Activated CD4-positive, CD25-positive, alpha-beta regulatory T cell (primary cell): ENCODE measurements at regions not wholly inside any gene's neighbourhood (a gene's known extent, or its start where the extent isn't known, plus 50 kb on each side); places are given as distances from the start of the nearest gene placed in this dataset.

Experiments
- DNase-seq, 4 experiments: peaks; one replicate each; lab custom pipeline; 2025; lab: John Stamatoyannopoulos, UW

- no peak for DNase-seq
Observed at GRCh38 chr10:8894148-8894547, 839.7 kb downstream of the GATA3 start.

GRCh38 chr10:8897769-8898168 is 843.3 kb downstream of the GATA3 start:
- no peak for DNase-seq

DNA sequence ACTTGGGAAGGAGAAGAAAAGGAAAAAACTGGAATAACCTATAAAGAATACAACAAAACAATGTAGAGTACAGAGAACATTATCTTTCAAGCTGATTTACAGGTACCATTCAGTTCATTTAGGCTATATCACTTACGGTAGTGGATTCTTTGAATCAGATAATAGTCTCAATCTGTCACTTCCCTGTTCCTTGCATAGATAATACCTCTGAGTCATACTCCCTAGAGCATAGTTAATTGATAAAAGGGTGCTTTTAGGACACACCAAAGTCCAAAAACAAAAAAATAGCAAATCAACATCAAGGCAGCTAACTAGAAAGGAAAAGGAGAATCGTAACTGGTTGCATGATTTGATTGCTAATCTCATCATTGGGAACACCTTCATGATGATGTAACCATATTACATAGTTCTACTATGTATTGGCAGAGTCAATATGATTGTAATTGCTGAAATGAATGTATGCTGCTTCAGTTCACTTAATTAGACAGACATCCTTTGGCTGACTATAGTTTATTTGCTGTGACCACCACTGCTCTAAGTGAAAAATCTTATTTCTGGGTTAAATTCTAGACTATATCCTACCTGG is 844.4 kb downstream of the GATA3 start:
- DNase-seq: no peak

DNA sequence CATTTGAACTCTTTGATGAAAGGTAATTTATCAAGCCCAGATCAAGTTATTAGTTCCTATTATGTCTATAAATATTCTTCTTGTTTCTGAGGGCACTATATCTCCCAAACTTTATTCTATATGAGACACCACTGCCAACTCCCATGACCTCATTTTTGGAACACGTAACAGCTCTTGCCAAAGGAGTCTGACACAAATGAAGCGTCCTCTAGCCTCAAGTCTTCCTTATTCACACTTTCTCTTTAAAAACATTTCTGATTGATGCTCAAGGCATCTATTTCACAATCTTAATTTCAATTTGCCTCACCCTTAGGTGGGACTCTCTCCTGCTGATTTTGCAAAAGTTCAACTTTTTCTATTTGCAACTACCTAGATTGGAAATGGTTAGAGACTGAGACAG is 848.4 kb downstream of the GATA3 start:
- DNase-seq: no peak

GRCh38 chr10:8908013-8908412 is 853.5 kb downstream of the GATA3 start:
- DNase-seq: no peak

DNA sequence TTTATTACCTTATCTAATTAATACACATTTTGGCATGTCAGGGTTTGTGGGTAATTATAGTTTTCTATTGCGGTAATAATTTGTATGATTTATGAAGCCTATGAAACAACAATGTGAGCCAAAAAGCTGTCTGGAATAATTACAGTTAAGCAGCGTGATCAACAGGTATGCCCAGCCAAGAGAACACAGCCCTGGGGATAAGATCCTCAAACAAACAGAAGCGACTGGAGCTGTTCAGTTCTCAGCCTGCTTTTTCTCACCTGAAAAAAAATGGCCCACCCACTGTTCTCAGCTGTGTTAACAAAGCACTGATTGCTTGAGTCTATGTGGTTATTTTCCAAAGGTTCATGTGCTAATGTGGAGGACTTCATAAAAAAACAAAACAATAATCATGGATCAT is 855.8 kb downstream of the GATA3 start:
- DNase-seq: no peak

DNA sequence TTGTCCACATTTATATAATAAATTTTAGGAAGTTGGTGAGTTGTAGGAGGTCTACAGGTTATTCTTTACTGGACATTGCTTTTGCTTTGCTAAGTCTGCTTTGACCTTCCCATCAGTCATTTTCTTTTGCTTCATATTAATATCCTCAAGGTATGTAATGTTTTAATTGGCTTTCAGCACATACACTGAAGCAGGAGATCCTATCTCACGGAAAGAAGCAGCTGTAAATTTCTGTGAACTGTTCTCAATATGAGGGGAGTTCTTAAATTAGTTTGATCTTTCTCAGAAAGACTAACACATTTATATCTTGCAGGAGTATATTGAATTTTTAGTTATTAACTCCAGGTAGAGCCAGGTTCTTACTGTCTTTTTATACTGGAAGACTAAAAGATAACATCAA is 856.5 kb downstream of the GATA3 start:
- no peak for DNase-seq

- DNase-seq: no peak
Observed at GRCh38 chr10:8912108-8912507, 857.6 kb downstream of the GATA3 start.

GRCh38 chr10:8913720-8914119 is 859.2 kb downstream of the GATA3 start:
- DNase-seq: no peak

DNA sequence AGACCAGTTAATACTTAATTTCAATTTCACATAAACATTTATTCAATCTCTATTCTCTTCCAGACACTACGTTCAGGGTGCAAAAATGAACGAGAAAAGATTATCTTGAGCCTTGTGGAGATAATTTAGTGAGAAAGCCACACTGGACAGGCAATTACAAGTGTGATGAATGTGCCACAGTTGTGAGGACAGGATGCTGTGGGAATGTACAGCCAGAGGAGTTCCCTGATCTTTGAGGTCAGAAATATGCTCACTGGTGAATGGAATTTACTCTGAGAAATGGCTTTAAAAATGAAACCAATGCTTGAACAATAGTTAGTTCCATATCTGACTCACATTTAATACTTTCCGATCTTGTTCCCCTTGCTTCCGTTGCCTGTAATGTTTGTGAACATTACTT is 864.8 kb downstream of the GATA3 start:
- no peak for DNase-seq

DNA sequence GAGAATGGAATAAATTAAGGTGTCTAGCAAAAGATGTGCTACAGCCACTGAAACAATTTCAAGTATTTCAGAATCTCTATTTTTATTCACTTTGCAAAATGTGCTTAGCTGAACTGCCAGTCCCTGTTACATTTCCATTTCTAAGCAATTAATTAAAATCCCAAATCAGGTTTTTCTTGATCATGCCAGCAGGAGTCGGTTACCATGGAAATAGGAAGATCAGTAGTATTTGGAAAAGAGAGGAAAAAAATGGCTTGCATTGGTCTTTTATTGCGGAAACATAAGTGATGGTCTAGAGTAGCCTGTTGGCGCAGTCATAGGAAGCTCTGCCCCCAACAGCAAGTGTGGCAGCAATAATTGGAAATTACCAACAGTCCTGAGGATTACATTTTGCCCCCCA is 867.1 kb downstream of the GATA3 start:
- DNase-seq: no peak

GRCh38 chr10:8923096-8923495 is 868.6 kb downstream of the GATA3 start:
- no peak for DNase-seq

DNA sequence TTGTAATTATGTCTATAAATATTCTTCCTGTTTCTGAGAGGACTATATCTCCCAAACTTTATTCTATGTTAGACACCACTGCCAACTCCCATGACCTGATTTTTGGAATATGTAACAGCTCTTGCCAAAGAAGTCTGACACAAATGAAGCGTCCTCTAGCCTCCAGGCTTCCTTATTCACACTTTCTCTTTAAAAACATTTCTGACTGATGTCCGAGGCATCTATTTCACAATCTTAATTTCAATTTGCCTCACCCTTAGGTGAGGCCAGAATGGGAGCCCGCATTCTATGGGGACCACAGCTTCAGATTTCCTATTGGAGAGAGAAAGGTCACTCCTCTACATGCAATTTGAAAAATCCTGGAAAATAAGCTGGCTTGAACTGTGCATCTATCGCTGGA is 873.2 kb downstream of the GATA3 start:
- no peak for DNase-seq

- no peak for DNase-seq
Observed at GRCh38 chr10:8946451-8946850, 892.0 kb downstream of the GATA3 start.

GRCh38 chr10:8950978-8951377 is 896.5 kb downstream of the GATA3 start:
- no peak for DNase-seq

DNA sequence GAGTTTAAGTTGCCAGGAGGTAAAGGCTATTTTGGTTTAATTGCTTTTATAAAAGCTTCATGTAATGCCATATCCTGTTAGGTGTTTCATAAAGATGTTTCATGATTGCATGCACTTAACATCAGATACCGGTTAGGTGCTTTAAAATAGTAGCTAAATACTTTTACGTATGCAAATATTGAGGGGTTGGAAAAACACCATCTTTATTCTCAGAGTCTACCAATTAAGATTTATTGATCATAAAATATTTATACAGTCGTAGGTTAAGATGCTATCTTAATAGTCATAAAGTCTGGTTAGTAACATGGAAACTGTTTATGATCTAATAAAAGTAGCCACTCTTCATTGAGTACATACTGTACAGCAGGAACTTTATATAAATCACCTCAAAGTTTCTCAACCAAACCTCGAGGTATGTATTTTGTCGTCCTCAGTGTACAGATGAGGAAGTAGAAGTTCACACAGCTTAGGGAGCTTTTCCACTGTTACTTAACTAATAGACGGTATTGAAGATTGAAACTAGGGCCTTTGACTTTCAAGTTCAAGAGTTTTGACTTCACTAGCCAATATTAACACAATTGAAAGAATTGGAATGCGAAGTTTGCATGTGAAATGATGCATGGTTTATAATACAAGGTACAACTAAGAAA is 897.1 kb downstream of the GATA3 start:
- no peak for DNase-seq

- no peak for DNase-seq
Observed at GRCh38 chr10:8956400-8956799, 901.9 kb downstream of the GATA3 start.

DNA sequence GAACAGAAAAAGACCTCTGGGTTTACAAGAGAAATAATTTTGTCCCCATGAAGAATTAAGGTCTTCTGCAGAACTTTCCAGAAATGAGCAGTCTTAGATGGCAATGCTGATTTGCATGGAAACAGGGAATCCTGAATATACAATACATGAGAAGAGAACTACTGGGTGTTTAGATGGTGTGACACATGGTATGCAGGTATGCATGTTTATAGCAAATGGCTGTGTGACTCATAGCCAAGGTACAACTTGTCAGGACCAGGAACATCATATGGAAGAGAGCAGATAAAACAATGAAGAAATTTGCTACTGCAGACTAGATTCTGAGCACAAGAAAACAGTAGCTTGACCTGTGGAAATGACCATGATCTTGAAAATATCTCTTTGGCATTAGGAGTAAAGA is 907.8 kb downstream of the GATA3 start:
- no peak for DNase-seq

DNA sequence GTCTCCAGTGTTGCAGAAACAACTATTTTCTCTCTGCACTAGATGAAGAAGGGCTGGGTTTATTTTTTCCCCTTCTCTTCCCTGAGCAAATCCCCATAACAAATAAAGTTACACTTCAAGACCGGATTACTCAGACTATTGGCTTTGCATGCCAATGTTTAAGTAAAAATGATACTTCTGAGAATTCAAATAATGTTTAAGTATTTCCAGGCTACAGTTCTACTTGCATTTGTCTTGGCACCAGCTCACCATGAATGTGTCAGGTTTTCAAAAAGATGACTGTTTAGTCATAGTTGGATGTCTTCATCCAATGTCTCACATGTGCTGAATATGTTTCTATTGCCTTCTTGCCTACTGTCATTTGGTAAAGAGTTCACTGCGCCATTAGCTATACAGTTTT is 912.6 kb downstream of the GATA3 start:
- DNase-seq: no peak

- DNase-seq: no peak
Observed at GRCh38 chr10:8969853-8970252, 915.4 kb downstream of the GATA3 start.

DNA sequence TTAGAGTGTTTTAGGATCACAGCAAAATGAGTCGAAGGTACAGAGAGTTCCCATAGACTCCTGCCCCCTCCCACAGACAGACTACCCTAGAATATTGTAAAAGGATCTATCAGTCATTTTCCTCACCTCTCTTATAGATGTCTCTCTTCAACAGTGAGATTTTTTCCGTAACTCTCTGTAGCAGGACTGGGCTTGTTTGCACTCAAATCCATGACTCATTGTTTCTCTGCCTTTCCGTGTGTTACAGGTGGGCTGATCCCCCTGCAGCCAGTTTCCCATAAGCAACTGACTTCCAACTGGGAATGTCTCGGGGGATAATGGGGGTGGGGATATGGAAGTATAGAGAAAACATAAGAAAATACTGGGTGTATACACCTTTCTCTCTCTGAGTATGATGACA is 921.0 kb downstream of the GATA3 start:
- DNase-seq: no peak

- no peak for DNase-seq
Observed at GRCh38 chr10:8978100-8978499, 923.6 kb downstream of the GATA3 start.

DNA sequence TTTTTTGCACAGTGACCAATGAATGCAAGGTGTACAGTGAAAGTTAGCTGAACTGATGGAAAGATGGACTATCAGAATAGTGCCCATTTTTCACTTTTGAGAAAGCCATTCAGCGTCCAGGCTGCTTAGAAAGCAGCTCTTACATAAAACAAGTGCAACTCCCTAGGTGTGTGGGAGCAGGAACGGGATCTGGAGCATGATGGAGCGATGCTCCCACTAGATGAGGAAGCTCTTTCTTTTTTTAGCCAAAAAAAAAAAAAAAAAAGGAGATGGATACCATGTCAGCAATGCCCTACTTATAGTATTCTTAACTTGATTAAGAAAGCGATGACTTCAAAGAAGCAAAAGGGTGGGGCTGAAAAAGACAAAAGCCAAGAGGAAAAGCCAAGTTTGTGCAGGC is 925.5 kb downstream of the GATA3 start:
- no peak for DNase-seq

GRCh38 chr10:8981277-8981676 is 926.8 kb downstream of the GATA3 start:
- DNase-seq: no peak
